ENCODE measurements at regions not wholly inside any gene's neighbourhood (a gene's known extent, or its start where the extent isn't known, plus 50 kb on each side); places are given as distances from the start of the nearest gene placed in this dataset.
"Not testable (repeated sequence)": the region's sequence is repeated elsewhere in the genome, so short reads cannot be mapped to it uniquely, and the experiment has no call there.

DNA sequence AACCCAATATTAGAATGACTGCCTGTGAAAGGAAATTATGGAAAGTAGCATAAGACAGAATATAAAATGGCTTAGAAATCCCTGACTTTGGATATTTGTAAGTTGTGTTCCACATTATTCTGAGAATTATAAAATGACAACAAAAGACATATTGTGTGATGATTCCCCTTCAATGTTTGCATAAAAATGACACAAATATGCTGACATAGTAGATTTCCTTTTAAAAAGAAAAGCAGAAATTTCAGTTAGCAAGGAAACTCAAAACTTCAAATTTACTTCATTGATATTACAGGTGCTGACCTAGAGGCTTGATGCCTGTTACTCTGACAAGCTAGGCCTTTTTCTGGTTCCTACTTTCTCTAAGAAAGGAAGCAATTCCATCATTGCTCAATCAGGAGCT lies 816.9 kb upstream of the HS3ST5 start:
- Mint-ChIP-seq H3K36me3 (ENCODE audit: unreplicated experiment) (no peaks in the 10 kb centered on the region), H3K9me3 (ENCODE audit: unreplicated experiment) (no peaks in the 10 kb centered on the region), H3K27ac (ENCODE audit: unreplicated experiment) (no peak overlapping the region), H3K4me3 (ENCODE audit: unreplicated experiment) (no peak overlapping the region), H3K27me3 (ENCODE audit: unreplicated experiment) (no peaks in the 10 kb centered on the region), H3K4me1 (ENCODE audit: low read depth, unreplicated experiment) (no peaks in the 10 kb centered on the region)
- TF ChIP-seq, protein P1, sequence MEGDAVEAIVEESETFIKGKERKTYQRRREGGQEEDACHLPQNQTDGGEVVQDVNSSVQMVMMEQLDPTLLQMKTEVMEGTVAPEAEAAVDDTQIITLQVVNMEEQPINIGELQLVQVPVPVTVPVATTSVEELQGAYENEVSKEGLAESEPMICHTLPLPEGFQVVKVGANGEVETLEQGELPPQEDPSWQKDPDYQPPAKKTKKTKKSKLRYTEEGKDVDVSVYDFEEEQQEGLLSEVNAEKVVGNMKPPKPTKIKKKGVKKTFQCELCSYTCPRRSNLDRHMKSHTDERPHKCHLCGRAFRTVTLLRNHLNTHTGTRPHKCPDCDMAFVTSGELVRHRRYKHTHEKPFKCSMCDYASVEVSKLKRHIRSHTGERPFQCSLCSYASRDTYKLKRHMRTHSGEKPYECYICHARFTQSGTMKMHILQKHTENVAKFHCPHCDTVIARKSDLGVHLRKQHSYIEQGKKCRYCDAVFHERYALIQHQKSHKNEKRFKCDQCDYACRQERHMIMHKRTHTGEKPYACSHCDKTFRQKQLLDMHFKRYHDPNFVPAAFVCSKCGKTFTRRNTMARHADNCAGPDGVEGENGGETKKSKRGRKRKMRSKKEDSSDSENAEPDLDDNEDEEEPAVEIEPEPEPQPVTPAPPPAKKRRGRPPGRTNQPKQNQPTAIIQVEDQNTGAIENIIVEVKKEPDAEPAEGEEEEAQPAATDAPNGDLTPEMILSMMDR (IDR thresholded peaks at IDR 0.05; ENCODE audit: partially characterized antibody, unreplicated experiment): no peak
- no peak for DNase-seq

DNA sequence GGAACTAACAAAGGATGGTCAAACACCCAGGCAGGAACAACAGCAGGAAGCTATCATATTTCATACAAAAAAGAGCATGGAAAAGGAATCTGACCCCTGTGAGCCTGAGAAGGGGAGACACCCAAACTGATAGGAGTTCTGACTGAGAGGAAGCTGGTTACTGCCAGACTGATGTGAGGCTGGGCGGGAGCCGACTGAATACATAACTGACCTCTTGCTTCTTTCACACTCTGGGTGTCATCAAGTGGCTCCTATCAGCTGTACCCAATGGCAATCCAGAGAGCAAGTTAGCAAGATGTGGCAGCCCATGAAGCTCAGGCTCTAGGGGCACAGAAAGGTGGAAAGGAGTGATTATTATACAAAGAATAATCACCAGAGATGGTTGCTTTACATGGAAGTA lies 795.1 kb upstream of the HS3ST5 start:
- Mint-ChIP-seq H3K27ac (ENCODE audit: unreplicated experiment) (no peak overlapping the region), H3K27me3 (ENCODE audit: unreplicated experiment) (no peaks in the 10 kb centered on the region), H3K4me1 (ENCODE audit: low read depth, unreplicated experiment) (no peaks in the 10 kb centered on the region), H3K4me3 (ENCODE audit: unreplicated experiment) (no peak overlapping the region), H3K9me3 (ENCODE audit: unreplicated experiment) (no peaks in the 10 kb centered on the region), H3K36me3 (ENCODE audit: unreplicated experiment) (no peaks in the 10 kb centered on the region)
- no peak for DNase-seq
- TF ChIP-seq, protein P1 (IDR thresholded peaks at IDR 0.05; ENCODE audit: partially characterized antibody, unreplicated experiment): no peak

DNA sequence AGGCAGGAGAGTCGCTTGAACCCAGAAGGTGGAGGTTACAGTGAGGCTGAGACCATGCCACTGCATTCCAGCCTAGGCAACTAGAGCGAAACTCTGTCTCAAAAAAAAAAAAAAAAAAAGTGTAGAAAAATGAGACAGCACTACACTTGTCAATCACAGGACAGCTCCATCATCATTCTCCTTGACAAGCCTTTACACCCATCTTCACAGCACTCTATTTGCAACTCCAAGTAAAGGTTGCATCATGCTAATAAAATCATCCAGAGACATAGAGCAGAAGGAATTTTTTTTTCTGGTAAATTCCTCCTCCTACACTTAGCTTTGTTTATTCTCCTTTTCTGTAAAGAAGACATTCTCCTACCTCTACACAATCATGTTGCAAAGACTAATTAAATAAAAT lies 791.0 kb upstream of the HS3ST5 start:
- Mint-ChIP-seq H3K27ac (ENCODE audit: unreplicated experiment) (no peak overlapping the region), H3K36me3 (ENCODE audit: unreplicated experiment) (no peaks in the 10 kb centered on the region), H3K4me3 (ENCODE audit: unreplicated experiment) (no peak overlapping the region), H3K4me1 (ENCODE audit: low read depth, unreplicated experiment) (no peaks in the 10 kb centered on the region), H3K27me3 (ENCODE audit: unreplicated experiment) (no peaks in the 10 kb centered on the region), H3K9me3 (ENCODE audit: unreplicated experiment) (no peaks in the 10 kb centered on the region)
- TF ChIP-seq, protein P1 (IDR thresholded peaks at IDR 0.05; ENCODE audit: partially characterized antibody, unreplicated experiment): no peak
- DNase-seq: no peak

DNA sequence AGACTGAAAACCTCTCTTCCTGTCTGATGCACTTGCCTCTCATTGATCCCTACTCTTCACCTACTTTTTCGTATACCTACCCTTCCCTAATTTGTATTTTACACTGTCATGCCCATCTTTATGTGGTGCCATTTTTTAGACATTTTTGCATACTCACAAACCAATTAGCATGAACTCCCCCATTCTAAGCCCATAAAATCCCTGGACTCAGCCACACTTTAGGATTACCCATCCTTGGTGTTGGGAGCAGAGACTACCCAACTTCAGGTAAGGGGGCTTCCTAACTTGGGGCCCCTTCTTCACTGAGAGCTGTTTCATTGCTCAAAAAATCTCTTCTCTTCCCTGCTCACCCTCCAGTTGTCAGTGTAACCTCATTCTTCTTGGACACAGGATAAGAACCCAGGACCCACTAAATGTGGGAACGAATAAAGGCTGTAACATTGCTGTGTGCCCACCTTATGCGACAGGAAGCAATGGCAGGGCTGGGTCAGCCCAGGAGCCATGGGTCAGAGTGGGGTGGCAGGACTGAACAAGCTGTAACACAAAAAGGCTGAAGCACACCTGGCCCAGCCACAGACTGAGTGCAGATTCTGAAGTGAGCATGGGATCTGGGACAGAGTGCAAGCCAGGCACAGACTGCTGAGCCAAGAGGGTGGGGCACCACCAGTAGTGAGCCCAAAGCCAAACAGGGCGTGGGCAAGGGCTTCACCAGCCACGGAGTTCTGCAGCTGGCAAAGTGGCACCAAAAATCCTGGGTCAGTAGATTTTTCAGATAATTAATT lies 789.1 kb upstream of the HS3ST5 start:
- H3K27me3 Mint-ChIP-seq (ENCODE audit: unreplicated experiment): no peaks in the 10 kb centered on the region
- no peaks in the 10 kb centered on the region for H3K4me1 Mint-ChIP-seq (ENCODE audit: low read depth, unreplicated experiment)
- no peaks in the 10 kb centered on the region for H3K36me3 Mint-ChIP-seq (ENCODE audit: unreplicated experiment)
- no peaks in the 10 kb centered on the region for H3K9me3 Mint-ChIP-seq (ENCODE audit: unreplicated experiment)
- no peak overlapping the region for H3K27ac Mint-ChIP-seq (ENCODE audit: unreplicated experiment)
- no peak for DNase-seq
- H3K4me3 Mint-ChIP-seq (ENCODE audit: unreplicated experiment): no peak overlapping the region
- TF ChIP-seq, protein P1 (IDR thresholded peaks at IDR 0.05; ENCODE audit: partially characterized antibody, unreplicated experiment): no peak

DNA sequence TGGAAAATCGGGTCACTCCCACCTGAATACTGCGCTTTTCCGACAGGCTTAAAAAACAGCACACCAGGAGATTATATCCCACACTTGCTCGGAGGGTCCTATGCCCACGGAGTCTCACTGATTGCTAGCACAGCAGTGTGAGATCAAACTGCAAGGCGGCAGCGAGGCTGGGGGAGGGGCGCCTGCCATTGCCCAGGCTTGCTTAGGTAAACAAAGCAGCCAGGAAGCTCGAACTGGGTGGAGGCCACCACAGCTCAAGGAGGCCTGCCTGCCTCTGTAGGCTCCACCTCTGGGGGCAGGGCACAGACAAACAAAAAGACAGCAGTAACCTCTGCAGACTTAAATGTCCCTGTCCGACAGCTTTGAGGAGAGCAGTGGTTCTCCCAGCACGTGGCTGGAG lies 778.7 kb upstream of the HS3ST5 start:
- not testable (repeated sequence) for H3K9me3 Mint-ChIP-seq (ENCODE audit: unreplicated experiment); H3K27ac Mint-ChIP-seq (ENCODE audit: unreplicated experiment); DNase-seq; H3K36me3 Mint-ChIP-seq (ENCODE audit: unreplicated experiment); H3K4me3 Mint-ChIP-seq (ENCODE audit: unreplicated experiment); H3K27me3 Mint-ChIP-seq (ENCODE audit: unreplicated experiment); H3K4me1 Mint-ChIP-seq (ENCODE audit: low read depth, unreplicated experiment)
